GM12878 (cell line): ENCODE measurements at regions not wholly inside any gene's neighbourhood (a gene's known extent, or its start where the extent isn't known, plus 50 kb on each side); places are given as distances from the start of the nearest gene placed in this dataset.
"Not testable (repeated sequence)": the region's sequence is repeated elsewhere in the genome, so short reads cannot be mapped to it uniquely, and the experiment has no call there.

Experiments used
- ATAC-seq: fragments of 200-7000 bp; cut with Tn5 transposase; 3 replicates; pipeline ENCODE4 v1.9.1; 2020; ENCODE audit warnings: mild to moderate bottlenecking, moderate library complexity
- BruUV-seq: library from RNA; stranded (reverse); fragments of 400-500 nt; replicated peaks from 2 replicates; lab custom pipeline; 2021; lab: Mats Ljungman, UMichigan
- CTCF ChIA-PET: fragments of 300-600 bp; sonication (Branson Sonifier 250); formaldehyde crosslinking; extraction: SDS; loops from one replicate; lab custom pipeline; 2021; ENCODE audit warnings: inconsistent platforms; lab: Yijun Ruan, JAX
- POLR2A ChIA-PET: fragments of 350-600 bp; formaldehyde crosslinking; extraction: SDS; loops from one replicate; lab custom pipeline; 2021; ENCODE audit warnings: inconsistent platforms; lab: Charles Lee
- RAD21 ChIA-PET: fragments of 300-600 bp; sonication (Branson Sonifier 250); formaldehyde crosslinking; loops from one replicate; lab custom pipeline; 2023; ENCODE audit warnings: antibody characterized with exemption; ENCODE audit not compliant: unreplicated experiment; lab: Charles Lee
- SMC1A ChIA-PET: fragments of 300-600 bp; sonication (Branson Sonifier 250); formaldehyde crosslinking; loops from one replicate; lab custom pipeline; 2023; ENCODE audit not compliant: unreplicated experiment, uncharacterized antibody; lab: Charles Lee
- DNase-seq: peaks from one replicate; pipeline ENCODE4 v3.0.0-alpha.2; 2011; ENCODE audit warnings: low read depth, low spot score
- FAIRE-seq: peaks from 3 replicates; lab custom pipeline; 2011; peaks lifted over from hg19 to GRCh38; lab: Jason Lieb, UNC
- H2AFZ ChIP-seq: 2 replicates; pipeline ENCODE4 v1.6.0; 2011; ENCODE audit warnings: low read depth, low read length, control low read depth; ENCODE audit not compliant: control insufficient read depth
- H3K27ac ChIP-seq: 2 replicates; pipeline ENCODE4 v1.5.1; 2011; ENCODE audit warnings: control low read depth; ENCODE audit not compliant: control insufficient read depth, insufficient read depth
- H3K27me3 ChIP-seq, 2 experiments: replicated peaks in 1 of 2; 2 replicates each; pipeline versions ENCODE4 v1.6.0 to v1.6.1; 2011; ENCODE audit warnings: low read length in 1 of 2; ENCODE audit not compliant: control insufficient read depth in 2 of 2, insufficient read depth in 2 of 2
- H3K36me3 ChIP-seq, 2 experiments: 2 replicates each; pipeline ENCODE4 v1.5.1; 2011; ENCODE audit warnings: low read length in 1 of 2; ENCODE audit not compliant: control insufficient read depth in 2 of 2, insufficient read depth in 2 of 2
- H3K4me1 ChIP-seq: 2 replicates; pipeline ENCODE4 v1.6.1; 2011; ENCODE audit warnings: mild to moderate bottlenecking, low read length, moderate library complexity, mixed read lengths; ENCODE audit not compliant: control insufficient read depth, insufficient read depth
- H3K4me2 ChIP-seq: 2 replicates; pipeline ENCODE4 v1.6.0; 2011; ENCODE audit warnings: control low read depth; ENCODE audit not compliant: control insufficient read depth, insufficient read depth
- H3K4me3 ChIP-seq: fragments of 200-600 bp; sonication (generic); 2 replicates; pipeline ENCODE4 v1.5.1; 2016
- H3K79me2 ChIP-seq: 2 replicates; pipeline ENCODE4 v1.6.0; 2011; ENCODE audit warnings: low read length; ENCODE audit not compliant: control insufficient read depth, insufficient read depth
- H3K9ac ChIP-seq: 2 replicates; pipeline ENCODE4 v1.8.0; 2011; ENCODE audit warnings: low read length, control low read depth, mixed read lengths; ENCODE audit not compliant: control insufficient read depth, insufficient read depth
- H3K9me3 ChIP-seq: replicated peaks from 3 replicates; pipeline ENCODE4 v1.5.1; 2011; ENCODE audit warnings: mild to moderate bottlenecking, low read length; ENCODE audit not compliant: control insufficient read depth, insufficient read depth
- H4K20me1 ChIP-seq: 2 replicates; pipeline ENCODE4 v1.6.0; 2011; ENCODE audit not compliant: control insufficient read depth, insufficient read depth
- HCFC1 ChIP-seq: fragments of 150-350 bp; IDR thresholded peaks from 2 replicates; pipeline ENCODE4 v1.6.1; 2014; ENCODE audit warnings: low read length
- MEF2A ChIP-seq: IDR thresholded peaks from 2 replicates; pipeline ENCODE4 v1.6.1; 2011; ENCODE audit warnings: low read depth, mild to moderate bottlenecking, low read length, moderate library complexity; ENCODE audit not compliant: insufficient read depth
- NFYA ChIP-seq: IDR thresholded peaks from 2 replicates; pipeline ENCODE4 v1.6.1; 2011; ENCODE audit warnings: low read depth, mild to moderate bottlenecking, low read length, improper control_type of control experiment, borderline replicate concordance
- PAX8 ChIP-seq: fragments of 450-650 bp; IDR thresholded peaks from 2 replicates; pipeline ENCODE4 v1.6.1; 2017; ENCODE audit warnings: mild to moderate bottlenecking, moderate library complexity
- PRDM15 ChIP-seq: fragments of 450-650 bp; formaldehyde crosslinking; IDR thresholded peaks from 2 replicates; pipeline ENCODE4 v1.4.0; 2020; ENCODE audit warnings: mild to moderate bottlenecking, moderate library complexity
- SPI1 ChIP-seq: IDR thresholded peaks from 2 replicates; pipeline ENCODE4 v1.6.1; 2011; ENCODE audit warnings: low read depth, mild to moderate bottlenecking, low read length, moderate library complexity, borderline replicate concordance; ENCODE audit not compliant: insufficient read depth
- USF2 ChIP-seq: IDR thresholded peaks from 2 replicates; pipeline ENCODE4 v1.6.1; 2011; ENCODE audit warnings: low read depth, low read length, improper control_type of control experiment, borderline replicate concordance
- WGBS: methylation state at CpG from one replicate; pipeline ENCODE4 v1.1.6; 2016; ENCODE audit warnings: low lambda C conversion rate; ENCODE audit not compliant: insufficient replicate concordance, insufficient coverage; ENCODE audit errors: missing lambda C conversion rate; 5-methylcytosine and 5-hydroxymethylcytosine counted together
- in situ Hi-C: fragments of 300-500 bp; cut with MboI; formaldehyde crosslinking; loops from 9 replicates; pipeline ENCODE4 v1.14.3; 2018; ENCODE audit warnings: mixed read lengths
- intact Hi-C: fragments of 100-400 bp; cut with micrococcal nuclease; formaldehyde crosslinking; loops from one replicate; pipeline ENCODE4 v1.14.2; 2022; ENCODE audit not compliant: unreplicated experiment

GRCh38 chr10:65100146-65100545 lies 1578.9 kb downstream of the REEP3 start (continued):
- TF ChIP-seq SPI1 (no peak), USF2 (no peak), PAX8 (no peak), PRDM15 (CRISPR knock-in tag) (no peak), NFYA (no peak), HCFC1 (no peak), MEF2A (no peak)

- H3K79me2 ChIP-seq, POLR2A ChIA-PET, H3K4me3 ChIP-seq, H3K4me2 ChIP-seq, ATAC-seq, H2AFZ ChIP-seq, FAIRE-seq, H3K9ac ChIP-seq, H3K36me3 ChIP-seq, H3K27ac ChIP-seq, H3K4me1 ChIP-seq, H3K27me3 ChIP-seq, SMC1A ChIA-PET, DNase-seq, in situ Hi-C loops, CTCF ChIA-PET, RAD21 ChIA-PET, H3K9me3 ChIP-seq, H4K20me1 ChIP-seq, intact Hi-C loops, BruUV-seq: not testable (repeated sequence)
- 27% methylated on average over 4 of the region's 4 CpGs for WGBS
These were observed 1579.7 kb downstream of the REEP3 start for GRCh38 chr10:65100881-65101280.
